Tibial nerve (tissue), 4 donors: ENCODE measurements at regions not wholly inside any gene's neighbourhood (a gene's known extent, or its start where the extent isn't known, plus 50 kb on each side); places are given as distances from the start of the nearest gene placed in this dataset.

Source experiments
- DNase-seq, 2 donors: peaks; one replicate each; pipeline ENCODE4 v3.0.0-alpha.2; 2019; ENCODE audit warnings: low spot score in 2 of 2
- H3K27ac ChIP-seq, 4 donors: fragments of 200-600 bp; sonication (generic) in 3 of 4; one replicate each; pipeline ENCODE4 v1.5.1; 2017 to 2019; ENCODE audit warnings: mild to moderate bottlenecking in 1 of 4
- H3K27me3 ChIP-seq, 2 donors: fragments of 200-600 bp; sonication (generic) in 1 of 2; one replicate each; pipeline versions ENCODE4 v1.5.1 to v1.6.0; 2017 to 2019
- H3K36me3 ChIP-seq, 3 donors: fragments of 200-600 bp; sonication (generic); one replicate each; pipeline ENCODE4 v1.5.1; 2018 to 2019
- H3K4me1 ChIP-seq, 4 donors: fragments of 200-600 bp; sonication (generic) in 3 of 4; one replicate each; pipeline ENCODE4 v1.5.1; 2017 to 2019
- H3K4me3 ChIP-seq, 4 donors: fragments of 200-600 bp; sonication (generic) in 3 of 4; one replicate each; pipeline ENCODE4 v1.5.1; 2017 to 2019; ENCODE audit warnings: mild to moderate bottlenecking in 1 of 4, moderate library complexity in 1 of 4
- H3K9me3 ChIP-seq, 4 donors: fragments of 200-600 bp; sonication (generic) in 3 of 4; one replicate each; pipeline ENCODE4 v1.5.1; 2017 to 2019
- CTCF ChIP-seq, 5 experiments: fragments of 200-600 bp in 3 of 5; fragments of 450-650 bp in 2 of 5; sonication (generic) in 3 of 5; IDR thresholded peaks; one replicate each; pipeline ENCODE4 v1.5.1; 2016 to 2019; ENCODE audit warnings: antibody characterized with exemption in 5 of 5, mild to moderate bottlenecking in 3 of 5, moderate library complexity in 2 of 5
- EP300 ChIP-seq, 2 donors: sonication (generic); formaldehyde crosslinking; IDR thresholded peaks; one replicate each; pipeline ENCODE4 v1.6.1; 2017; ENCODE audit warnings: antibody characterized with exemption in 2 of 2, mild to moderate bottlenecking in 1 of 2
- POLR2A ChIP-seq, 2 donors: fragments of 450-650 bp; IDR thresholded peaks; one replicate each; pipeline ENCODE4 v1.6.1; 2017; ENCODE audit warnings: antibody characterized with exemption in 2 of 2, mild to moderate bottlenecking in 2 of 2, moderate library complexity in 2 of 2
- WGBS, 2 donors: methylation state at CpG; one replicate each; pipeline ENCODE4 v1.1.5; 2018; 5-methylcytosine and 5-hydroxymethylcytosine counted together

GRCh38 chr5:106374956-106375355 is 1295.8 kb downstream of the EFNA5 start:
- no peaks in the 10 kb centered on the region for H3K27me3 ChIP-seq
- no peaks in the 10 kb centered on the region for H3K4me1 ChIP-seq
- H3K27ac ChIP-seq = no peak overlapping the region
- no peaks in the 10 kb centered on the region for H3K36me3 ChIP-seq
- peaks cover 0 to 11% (median 5%) of the 10 kb centered on the region in 4 donors for H3K9me3 ChIP-seq
- H3K4me3 ChIP-seq = no peak overlapping the region
- TF ChIP-seq CTCF (IDR thresholded peaks at IDR 0.05) (no peak), EP300 (IDR thresholded peaks at IDR 0.05) (no peak), POLR2A (IDR thresholded peaks at IDR 0.05) (no peak)
- DNase-seq = no peak

- H3K27ac ChIP-seq = no peak overlapping the region
- H3K27me3 ChIP-seq = no peaks in the 10 kb centered on the region
- H3K9me3 ChIP-seq = peaks cover 0 to 14% (median 7%) of the 10 kb centered on the region in 4 donors
- no peaks in the 10 kb centered on the region for H3K36me3 ChIP-seq
- H3K4me1 ChIP-seq = no peaks in the 10 kb centered on the region
- no peak for TF ChIP-seq CTCF (IDR thresholded peaks at IDR 0.05)
- no peak for TF ChIP-seq POLR2A (IDR thresholded peaks at IDR 0.05)
- TF ChIP-seq EP300 (IDR thresholded peaks at IDR 0.05) = no peak
- H3K4me3 ChIP-seq = no peak overlapping the region
- DNase-seq = no peak
- 70 to 71% methylated on average over 1 of the region's 1 CpG for WGBS, 2 donors
These were observed 1302.7 kb downstream of the EFNA5 start for GRCh38 chr5:106368021-106368420.

GRCh38 chr5:106367281-106367680 is 1303.5 kb downstream of the EFNA5 start:
- WGBS, 2 donors = 94 to 97% methylated on average over 1 of the region's 1 CpG
- Histone ChIP-seq H3K4me3 (no peak overlapping the region), H3K27me3 (no peaks in the 10 kb centered on the region), H3K9me3 (peaks cover 0 to 15% (median 7%) of the 10 kb centered on the region in 4 donors), H3K36me3 (no peaks in the 10 kb centered on the region), H3K27ac (no peak overlapping the region), H3K4me1 (no peaks in the 10 kb centered on the region)
- TF ChIP-seq POLR2A (IDR thresholded peaks at IDR 0.05) = no peak
- no peak for TF ChIP-seq EP300 (IDR thresholded peaks at IDR 0.05)
- TF ChIP-seq CTCF (IDR thresholded peaks at IDR 0.05) = no peak
- no peak for DNase-seq

GRCh38 chr5:106363578-106363977 is 1307.2 kb downstream of the EFNA5 start:
- Histone ChIP-seq H3K4me3 (no peak overlapping the region), H3K27ac (no peak overlapping the region), H3K9me3 (peaks cover 0 to 11% (median 1%) of the 10 kb centered on the region in 4 donors), H3K4me1 (no peaks in the 10 kb centered on the region), H3K36me3 (no peaks in the 10 kb centered on the region), H3K27me3 (no peaks in the 10 kb centered on the region)
- DNase-seq = no peak
- TF ChIP-seq CTCF (IDR thresholded peaks at IDR 0.05) (no peak), EP300 (IDR thresholded peaks at IDR 0.05) (no peak), POLR2A (IDR thresholded peaks at IDR 0.05) (no peak)
- 87 to 100% methylated on average over 1 of the region's 1 CpG for WGBS, 2 donors

- no peak for DNase-seq
- Histone ChIP-seq H3K27me3 (no peaks in the 10 kb centered on the region), H3K9me3 (peaks cover 0 to 11% (median 1%) of the 10 kb centered on the region in 4 donors), H3K36me3 (no peaks in the 10 kb centered on the region), H3K4me3 (no peak overlapping the region), H3K4me1 (no peaks in the 10 kb centered on the region), H3K27ac (no peak overlapping the region)
- TF ChIP-seq CTCF (IDR thresholded peaks at IDR 0.05) (no peak), POLR2A (IDR thresholded peaks at IDR 0.05) (no peak), EP300 (IDR thresholded peaks at IDR 0.05) (no peak)
- 83 to 90% methylated on average over 1 of the region's 1 CpG for WGBS, 2 donors
These were observed 1308.8 kb downstream of the EFNA5 start for GRCh38 chr5:106361905-106362304.
